MM.1S (cell line): ENCODE measurements at regions not wholly inside any gene's neighbourhood (a gene's known extent, or its start where the extent isn't known, plus 50 kb on each side); places are given as distances from the start of the nearest gene placed in this dataset.

Experiments used
- DNase-seq: peaks from one replicate; pipeline ENCODE4 v3.0.0-alpha.2; 2015
- H2AFZ ChIP-seq: fragments of 300-600 bp; sonication (generic); 2 replicates; pipeline ENCODE4 v1.6.0; 2016; ENCODE audit warnings: antibody characterized with exemption, low read length
- H3F3A ChIP-seq: fragments of 300-600 bp; sonication (generic); 2 replicates; pipeline ENCODE4 v1.6.1; 2016; ENCODE audit warnings: mild to moderate bottlenecking, antibody characterized with exemption, low read length, moderate library complexity, mixed read lengths; ENCODE audit not compliant: insufficient read depth
- H3K27ac ChIP-seq: fragments of 300-600 bp; sonication (generic); 2 replicates; pipeline ENCODE4 v1.5.1; 2016; ENCODE audit warnings: mild to moderate bottlenecking, low read length
- H3K27me3 ChIP-seq: fragments of 300-600 bp; sonication (generic); replicated peaks from 2 replicates; pipeline ENCODE4 v1.6.0; 2016; ENCODE audit warnings: low read length; ENCODE audit not compliant: insufficient read depth
- H3K36me3 ChIP-seq: fragments of 300-600 bp; sonication (generic); replicated peaks from 2 replicates; pipeline ENCODE4 v1.6.1; 2016; ENCODE audit warnings: mild to moderate bottlenecking, low read length, mixed read lengths; ENCODE audit not compliant: insufficient read depth
- H3K4me1 ChIP-seq: fragments of 300-600 bp; sonication (generic); 2 replicates; pipeline ENCODE4 v1.6.1; 2016; ENCODE audit warnings: low read length, mixed read lengths
- H3K4me2 ChIP-seq: fragments of 300-600 bp; sonication (generic); 2 replicates; pipeline ENCODE4 v1.6.0; 2016; ENCODE audit warnings: low read depth, low read length
- H3K4me3 ChIP-seq: fragments of 300-600 bp; sonication (generic); 2 replicates; pipeline ENCODE4 v1.5.1; 2016; ENCODE audit warnings: low read length, mixed read lengths
- H3K79me2 ChIP-seq: fragments of 300-600 bp; sonication (generic); 2 replicates; pipeline ENCODE4 v1.6.1; 2016; ENCODE audit warnings: mixed run types, low read length, mixed read lengths
- H3K9ac ChIP-seq: fragments of 300-600 bp; sonication (generic); 2 replicates; pipeline ENCODE4 v1.6.1; 2016; ENCODE audit warnings: low read length, mixed read lengths
- H3K9me2 ChIP-seq: fragments of 300-600 bp; sonication (generic); replicated peaks from 2 replicates; pipeline ENCODE4 v1.6.1; 2016; ENCODE audit warnings: mild to moderate bottlenecking, low read length, mixed read lengths; ENCODE audit not compliant: insufficient read depth
- H3K9me3 ChIP-seq: fragments of 300-600 bp; sonication (generic); replicated peaks from 2 replicates; pipeline ENCODE4 v1.6.1; 2016; ENCODE audit warnings: mild to moderate bottlenecking, low read length, mixed read lengths; ENCODE audit not compliant: insufficient read depth
- H4K20me1 ChIP-seq: fragments of 300-600 bp; sonication (generic); 2 replicates; pipeline ENCODE4 v1.6.1; 2016; ENCODE audit warnings: mild to moderate bottlenecking, low read length, moderate library complexity, mixed read lengths; ENCODE audit not compliant: insufficient read depth
- EZH2 ChIP-seq: fragments of 300-600 bp; sonication (generic); optimal IDR thresholded peaks from 2 replicates; pipeline ENCODE3; 2017; ENCODE audit warnings: low read depth, mild to moderate bottlenecking, antibody characterized with exemption, low read length, mixed read lengths
- EZH2phosphoT487 ChIP-seq: fragments of 300-600 bp; sonication (generic); IDR thresholded peaks from 2 replicates; pipeline ENCODE4 v1.6.1; 2018; ENCODE audit warnings: antibody characterized with exemption, low read length
- TF ChIP-seq, protein P1 (sequence below): fragments of 300-600 bp; sonication (generic); IDR thresholded peaks from 2 replicates; pipeline ENCODE4 v1.5.1; 2016; ENCODE audit warnings: antibody characterized with exemption, low read length, mixed read lengths

DNA sequence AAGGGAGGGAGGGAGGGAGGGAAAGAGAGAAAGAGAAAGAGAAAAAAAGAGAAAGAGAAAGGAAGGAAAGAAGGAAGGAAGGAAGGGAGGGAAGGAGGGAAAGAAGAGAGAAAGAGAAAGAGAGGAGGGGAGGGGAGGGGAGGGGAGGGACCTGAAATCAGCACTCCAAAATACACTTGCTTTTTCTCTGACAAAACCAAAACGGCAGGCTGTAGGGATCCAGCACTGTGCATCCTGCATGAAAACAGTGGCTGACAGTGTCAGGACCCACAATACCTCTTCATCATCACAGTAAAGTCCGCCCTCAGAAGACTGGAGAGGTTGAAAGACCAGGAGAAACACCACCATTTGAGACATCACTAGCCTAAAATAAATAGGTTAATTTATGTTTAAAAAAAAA, 156.0 kb upstream of the SOD1 start:
- Histone ChIP-seq H3K27me3 (no peaks in the 10 kb centered on the region), H4K20me1 (no peaks in the 10 kb centered on the region), H3K9ac (no peak overlapping the region), H2AFZ (no peak overlapping the region), H3K4me3 (no peak overlapping the region), H3F3A (peaks cover 10% of the 10 kb centered on the region; the same call in 1 of the 2 replicates), H3K9me3 (no peaks in the 10 kb centered on the region), H3K4me1 (peaks cover 19% of the 10 kb centered on the region), H3K36me3 (no peaks in the 10 kb centered on the region), H3K27ac (no peak overlapping the region), H3K79me2 (peaks cover 77% of the 10 kb centered on the region), H3K4me2 (no peak overlapping the region), H3K9me2 (no peaks in the 10 kb centered on the region)
- no peak for TF ChIP-seq EZH2phosphoT487
- TF ChIP-seq, protein P1, sequence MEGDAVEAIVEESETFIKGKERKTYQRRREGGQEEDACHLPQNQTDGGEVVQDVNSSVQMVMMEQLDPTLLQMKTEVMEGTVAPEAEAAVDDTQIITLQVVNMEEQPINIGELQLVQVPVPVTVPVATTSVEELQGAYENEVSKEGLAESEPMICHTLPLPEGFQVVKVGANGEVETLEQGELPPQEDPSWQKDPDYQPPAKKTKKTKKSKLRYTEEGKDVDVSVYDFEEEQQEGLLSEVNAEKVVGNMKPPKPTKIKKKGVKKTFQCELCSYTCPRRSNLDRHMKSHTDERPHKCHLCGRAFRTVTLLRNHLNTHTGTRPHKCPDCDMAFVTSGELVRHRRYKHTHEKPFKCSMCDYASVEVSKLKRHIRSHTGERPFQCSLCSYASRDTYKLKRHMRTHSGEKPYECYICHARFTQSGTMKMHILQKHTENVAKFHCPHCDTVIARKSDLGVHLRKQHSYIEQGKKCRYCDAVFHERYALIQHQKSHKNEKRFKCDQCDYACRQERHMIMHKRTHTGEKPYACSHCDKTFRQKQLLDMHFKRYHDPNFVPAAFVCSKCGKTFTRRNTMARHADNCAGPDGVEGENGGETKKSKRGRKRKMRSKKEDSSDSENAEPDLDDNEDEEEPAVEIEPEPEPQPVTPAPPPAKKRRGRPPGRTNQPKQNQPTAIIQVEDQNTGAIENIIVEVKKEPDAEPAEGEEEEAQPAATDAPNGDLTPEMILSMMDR: no peak
- TF ChIP-seq EZH2: no peak
- no peak for DNase-seq

DNA sequence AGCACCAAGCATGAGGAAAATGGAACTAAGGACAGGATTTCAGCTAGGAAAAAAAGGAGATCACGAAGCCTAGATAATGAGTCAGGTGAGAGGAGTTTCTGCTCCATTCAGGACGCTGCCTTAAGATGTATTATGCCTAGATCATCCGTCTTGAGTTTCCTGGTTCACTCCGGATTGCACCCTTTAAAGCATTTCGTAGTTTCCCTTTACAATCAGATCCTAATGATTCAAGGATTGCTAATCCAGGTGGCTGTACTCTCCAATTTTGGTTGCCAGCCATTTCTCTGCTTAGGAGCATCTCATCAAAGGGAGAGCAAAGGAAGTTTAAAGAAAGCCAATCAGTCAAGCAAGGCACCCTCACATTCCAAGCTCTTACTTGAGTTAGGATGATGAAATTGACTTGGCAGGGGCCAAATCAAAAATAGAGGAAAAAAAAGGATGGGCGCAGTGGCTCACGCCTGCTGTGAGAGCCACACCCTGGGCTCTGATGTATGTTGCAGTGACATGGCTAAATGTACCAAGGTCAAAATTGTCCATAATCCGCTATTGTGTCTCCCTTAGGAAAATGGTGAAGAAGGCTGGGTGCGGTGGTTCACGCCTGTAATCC, 156.9 kb upstream of the SOD1 start:
- H3K27me3 ChIP-seq: no peaks in the 10 kb centered on the region
- H3K9me2 ChIP-seq: no peaks in the 10 kb centered on the region
- peaks cover 5% of the 10 kb centered on the region; the same call in 1 of the 2 replicates for H3F3A ChIP-seq
- H3K4me1 ChIP-seq: peaks cover 13% of the 10 kb centered on the region
- H3K9ac ChIP-seq: no peak overlapping the region
- H3K4me2 ChIP-seq: no peak overlapping the region
- H3K27ac ChIP-seq: no peak overlapping the region
- peaks cover 78% of the 10 kb centered on the region for H3K79me2 ChIP-seq
- TF ChIP-seq, protein P1: no peak
- TF ChIP-seq EZH2phosphoT487 (no peak), EZH2 (no peak)
- no peaks in the 10 kb centered on the region for H3K36me3 ChIP-seq
- no peak for DNase-seq
- H3K4me3 ChIP-seq: no peak overlapping the region
- no peaks in the 10 kb centered on the region for H3K9me3 ChIP-seq
- H2AFZ ChIP-seq: no peak overlapping the region
- no peaks in the 10 kb centered on the region for H4K20me1 ChIP-seq

DNA sequence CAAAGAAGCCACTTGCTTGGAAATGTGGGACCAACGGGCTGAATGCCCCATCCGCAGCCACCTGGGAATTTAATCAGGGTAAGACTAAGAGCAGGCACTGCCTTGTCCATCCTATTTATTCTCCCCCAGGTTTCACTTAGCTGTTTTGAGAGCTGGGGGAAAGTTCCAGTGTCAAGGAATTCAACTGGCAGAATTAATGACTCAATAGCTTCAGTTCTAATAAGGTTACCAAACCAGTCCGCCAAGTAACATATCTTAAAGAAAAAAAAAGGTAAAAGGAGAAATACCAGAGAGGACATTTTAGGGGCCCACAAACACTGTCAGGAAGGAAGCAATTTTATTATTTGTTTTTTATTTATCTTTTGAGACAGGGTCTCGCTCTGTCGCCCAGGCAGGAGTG, 157.6 kb upstream of the SOD1 start:
- H3K9me2 ChIP-seq: no peaks in the 10 kb centered on the region
- no peak for TF ChIP-seq EZH2
- no peak for TF ChIP-seq EZH2phosphoT487
- TF ChIP-seq, protein P1: no peak
- no peaks in the 10 kb centered on the region for H3K9me3 ChIP-seq
- H3K4me3 ChIP-seq: no peak overlapping the region
- no peak overlapping the region for H3K9ac ChIP-seq
- no peak for DNase-seq
- H4K20me1 ChIP-seq: no peaks in the 10 kb centered on the region
- no peaks in the 10 kb centered on the region for H3K36me3 ChIP-seq
- H3K27me3 ChIP-seq: no peaks in the 10 kb centered on the region
- no peaks in the 10 kb centered on the region for H3F3A ChIP-seq
- H2AFZ ChIP-seq: no peak overlapping the region
- peaks cover 9% of the 10 kb centered on the region for H3K4me1 ChIP-seq
- H3K27ac ChIP-seq: no peak overlapping the region
- H3K4me2 ChIP-seq: no peak overlapping the region
- H3K79me2 ChIP-seq: peaks cover 80% of the 10 kb centered on the region
